GM19395 (cell line): ENCODE measurements at regions not wholly inside any gene's neighbourhood (a gene's known extent, or its start where the extent isn't known, plus 50 kb on each side); places are given as distances from the start of the nearest gene placed in this dataset.

Experiments
- ATAC-seq: cut with Tn5 transposase; IDR thresholded peaks from one replicate; pipeline ENCODE4 v1.9.1; 2021; ENCODE audit warnings: mild to moderate bottlenecking, moderate library complexity; ENCODE audit not compliant: unreplicated experiment

DNA sequence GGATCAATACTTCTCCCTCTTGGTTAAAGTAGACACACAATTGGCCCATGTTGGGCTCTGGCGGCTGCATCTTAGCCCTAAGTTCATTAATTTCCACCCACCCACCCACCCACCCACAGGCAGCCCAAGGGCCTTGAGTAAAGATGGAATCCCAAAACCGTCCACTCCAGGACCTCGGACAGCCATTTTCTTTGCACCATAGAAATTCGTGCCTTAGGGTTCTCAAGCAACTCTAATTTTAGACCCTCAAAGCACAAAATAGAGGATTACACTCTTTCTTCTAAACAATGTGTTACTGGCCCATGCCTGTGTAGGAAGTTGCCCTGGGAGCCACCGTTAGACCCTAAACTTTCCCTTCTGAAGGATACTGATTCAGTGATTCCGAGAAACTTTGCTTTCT is 568.5 kb downstream of the IRX1 start:
- no peak for ATAC-seq

DNA sequence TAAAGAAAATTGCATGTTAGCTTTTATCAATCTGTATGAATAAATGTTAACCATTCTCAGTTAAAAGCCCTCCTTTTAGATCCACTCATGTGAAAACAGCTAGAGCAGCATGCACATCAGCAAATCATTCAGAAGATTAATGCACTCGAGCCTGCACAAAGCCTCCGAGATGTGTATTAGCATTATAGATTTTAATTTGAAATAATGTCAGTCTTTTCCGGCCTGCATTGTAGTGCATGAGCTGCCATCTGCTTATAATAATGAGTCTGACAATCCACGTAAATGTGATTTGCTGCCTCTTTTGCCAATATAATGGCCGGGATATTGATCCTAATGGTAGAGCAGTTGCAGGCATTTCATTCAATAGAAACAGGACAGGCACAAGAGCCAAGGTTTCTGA is 585.1 kb downstream of the IRX1 start:
- no peak for ATAC-seq

- ATAC-seq = no peak
These were observed 586.5 kb downstream of the IRX1 start for GRCh38 chr5:4182144-4182543.

GRCh38 chr5:4185127-4185526 is 589.5 kb downstream of the IRX1 start:
- no peak for ATAC-seq

DNA sequence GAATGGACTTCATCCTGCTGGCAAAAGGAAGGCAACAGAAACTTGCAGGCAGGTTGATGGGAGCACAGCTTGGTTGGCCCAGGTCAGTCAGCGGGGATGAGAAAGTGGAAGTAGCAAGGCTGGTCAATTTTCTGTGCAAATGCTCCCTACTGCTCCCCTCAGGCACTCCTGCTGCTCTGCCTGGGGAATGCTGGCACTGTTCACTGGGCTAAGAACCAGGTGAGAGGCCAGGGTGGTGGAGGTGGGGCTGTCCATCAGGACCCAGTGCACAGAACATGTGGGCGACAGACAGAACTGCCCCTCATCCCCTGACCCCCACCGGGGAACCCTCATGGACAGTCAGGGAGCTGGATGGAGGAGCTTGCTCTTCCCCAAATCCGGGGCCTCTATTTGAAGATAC is 593.1 kb downstream of the IRX1 start:
- ATAC-seq = no peak

- no peak for ATAC-seq
These were observed 593.7 kb downstream of the IRX1 start for GRCh38 chr5:4189317-4189716.

- ATAC-seq = no peak
These were observed 595.4 kb downstream of the IRX1 start for GRCh38 chr5:4191041-4191440.

- no peak for ATAC-seq
These were observed 596.1 kb downstream of the IRX1 start for GRCh38 chr5:4191703-4192102.

- no peak for ATAC-seq
These were observed 596.5 kb downstream of the IRX1 start for GRCh38 chr5:4192111-4192510.

- ATAC-seq = no peak
These were observed 601.1 kb downstream of the IRX1 start for GRCh38 chr5:4196744-4197143.

DNA sequence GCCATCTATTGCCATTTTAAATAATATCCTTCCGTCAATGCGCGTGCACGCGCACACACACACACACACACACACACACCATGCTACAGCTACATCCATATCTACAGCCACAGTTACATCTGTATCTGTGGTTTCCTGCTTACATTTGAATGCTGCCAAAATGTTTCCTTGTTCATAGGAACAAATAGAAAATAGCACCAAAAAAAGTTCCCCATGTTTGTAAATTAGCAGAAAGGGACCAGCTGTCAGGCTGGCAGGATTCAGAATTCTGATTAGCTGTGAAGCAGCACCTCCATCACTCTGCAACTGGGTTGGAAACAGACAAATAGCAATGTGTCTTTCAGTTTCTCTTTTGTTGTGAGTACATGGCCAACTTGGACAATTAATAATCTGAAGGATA is 601.5 kb downstream of the IRX1 start:
- no peak for ATAC-seq

DNA sequence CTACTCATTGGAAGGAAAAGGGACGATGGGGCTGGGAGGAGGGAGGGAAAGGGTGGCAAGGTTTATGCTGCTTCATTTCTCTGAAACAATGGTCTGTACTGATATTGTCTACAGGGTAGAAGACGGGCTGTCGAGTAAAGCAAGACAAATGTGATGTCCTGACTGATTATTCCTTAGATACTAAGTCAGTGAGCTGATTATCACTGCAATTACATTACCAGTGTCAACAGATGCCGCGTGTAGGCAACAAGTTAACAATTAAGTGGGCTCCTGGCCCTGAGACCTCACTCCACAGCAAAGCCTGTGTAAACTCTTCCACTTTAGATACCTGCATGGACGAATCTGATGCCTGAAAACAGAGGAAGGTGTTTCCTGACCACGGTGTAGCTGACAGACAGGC is 602.8 kb downstream of the IRX1 start:
- ATAC-seq = no peak

- no peak for ATAC-seq
These were observed 603.6 kb downstream of the IRX1 start for GRCh38 chr5:4199049-4199841.

GRCh38 chr5:4203146-4203545 is 607.5 kb downstream of the IRX1 start:
- no peak for ATAC-seq

DNA sequence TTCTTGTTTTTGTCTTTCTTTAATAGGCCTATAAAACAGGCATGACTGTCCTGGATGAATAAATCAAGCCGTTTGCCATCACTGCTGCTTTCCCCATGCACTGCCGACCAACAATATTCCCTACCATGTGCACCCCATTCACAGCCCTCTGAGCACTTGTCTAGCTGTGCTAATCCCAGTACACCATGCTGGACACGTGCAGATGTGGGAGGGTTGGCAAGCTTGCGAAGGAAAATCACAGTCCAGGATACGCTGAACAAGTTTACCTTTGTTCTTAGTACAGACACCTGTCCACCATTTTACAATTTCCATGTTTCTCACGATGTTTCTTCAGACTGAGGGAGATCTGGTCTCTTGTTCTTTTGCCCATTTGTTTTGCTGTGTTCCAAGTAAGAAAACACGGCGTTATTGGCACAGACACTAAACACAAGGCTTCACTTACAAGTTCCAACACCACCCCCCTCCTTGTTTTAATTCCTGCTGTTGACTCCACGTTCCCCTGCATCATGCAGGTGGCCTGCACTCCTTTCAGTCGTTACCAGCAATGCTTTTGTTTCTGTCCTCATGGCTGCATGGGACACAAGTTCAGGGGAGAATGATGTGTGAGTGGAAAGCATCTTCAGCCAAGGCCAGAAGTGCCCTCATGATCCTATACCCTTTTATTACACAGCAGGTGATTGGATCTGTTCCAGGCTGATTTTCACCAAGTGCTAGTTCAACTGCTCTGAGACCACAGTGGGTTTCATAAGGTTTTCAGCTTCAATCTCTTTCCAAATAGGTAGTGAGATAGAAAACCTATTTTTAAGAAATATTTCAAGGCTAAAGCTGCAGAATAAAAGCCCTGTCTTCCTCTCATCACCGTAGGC is 608.9 kb downstream of the IRX1 start:
- ATAC-seq = no peak

- ATAC-seq = no peak
These were observed 609.8 kb downstream of the IRX1 start for GRCh38 chr5:4205398-4205797.

- ATAC-seq = no peak
These were observed 610.5 kb downstream of the IRX1 start for GRCh38 chr5:4206127-4206526.

DNA sequence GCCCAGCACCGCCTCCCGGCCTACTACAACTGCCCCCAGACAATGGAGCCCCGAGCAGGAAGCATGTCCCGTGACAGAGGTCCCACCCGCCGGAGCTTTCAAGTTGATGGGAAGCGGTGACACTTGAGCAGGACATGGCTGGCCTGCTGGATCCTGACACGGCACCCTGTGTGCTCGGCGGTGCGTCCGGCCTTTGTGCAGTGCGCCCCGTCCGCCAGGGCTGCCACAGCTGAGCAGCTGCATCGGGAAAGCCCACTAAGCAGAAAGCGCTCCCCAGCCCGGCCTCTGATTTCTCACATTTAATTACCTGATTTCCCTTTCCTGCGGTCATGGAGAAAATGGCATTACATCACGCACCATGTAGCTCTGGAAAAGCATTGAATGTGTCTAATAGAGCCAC is 611.9 kb downstream of the IRX1 start:
- no peak for ATAC-seq

GRCh38 chr5:4208537-4208936 is 612.9 kb downstream of the IRX1 start:
- no peak for ATAC-seq

DNA sequence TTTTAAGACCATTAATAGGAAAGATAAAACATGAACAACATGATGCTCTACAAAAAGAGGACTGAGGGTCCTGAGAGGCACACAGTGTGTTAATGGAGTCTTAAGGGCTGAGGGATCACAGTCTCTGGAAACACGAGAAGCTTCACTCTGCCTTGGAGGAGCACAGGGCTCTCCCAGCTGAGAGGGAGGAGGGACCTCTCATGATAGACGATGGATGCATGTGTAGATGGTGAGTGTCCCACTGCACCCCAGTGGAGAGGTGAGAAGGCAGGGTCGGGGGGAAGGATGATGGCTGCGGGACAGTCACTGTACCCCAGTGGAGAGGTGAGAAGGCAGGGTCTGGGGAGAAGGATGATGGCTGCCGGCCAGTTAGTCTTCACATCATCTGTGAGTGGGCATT is 613.4 kb downstream of the IRX1 start:
- no peak for ATAC-seq

DNA sequence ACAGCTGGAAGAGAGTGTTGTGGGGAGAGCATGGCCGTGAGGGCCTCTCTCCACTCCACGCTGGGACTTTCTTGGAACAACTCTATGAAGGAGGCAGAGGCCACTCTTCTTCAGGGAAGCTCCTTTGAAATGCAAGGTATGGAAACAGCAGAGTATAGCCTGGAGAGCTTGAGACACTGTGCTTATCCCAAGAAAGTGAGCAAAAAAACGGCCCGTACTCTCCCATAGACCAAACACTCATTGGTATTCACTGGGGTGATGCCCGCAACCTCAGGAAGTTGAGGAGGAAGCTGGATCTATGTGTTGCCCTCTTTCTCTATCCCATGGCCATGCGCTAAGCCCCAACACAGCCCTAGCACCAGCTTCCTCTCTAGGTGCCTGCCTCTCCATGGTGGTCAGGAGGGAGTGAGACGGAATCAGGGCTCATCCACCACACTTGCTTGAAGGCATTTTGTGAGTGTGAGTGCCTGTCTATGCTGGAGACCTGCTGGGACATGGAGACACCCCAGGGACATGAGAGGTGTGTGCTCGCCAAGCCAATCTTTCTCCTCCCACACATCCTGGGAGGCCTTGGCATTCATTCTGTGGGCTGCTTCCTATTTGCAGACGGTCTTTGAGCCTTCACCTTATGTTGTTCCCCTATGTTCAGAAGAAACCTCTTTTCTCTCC is 616.6 kb downstream of the IRX1 start:
- no peak for ATAC-seq
